HG02623 (cell line): ENCODE measurements at regions not wholly inside any gene's neighbourhood (a gene's known extent, or its start where the extent isn't known, plus 50 kb on each side); places are given as distances from the start of the nearest gene placed in this dataset.

Source experiments
- ATAC-seq: cut with Tn5 transposase; IDR thresholded peaks from one replicate; pipeline ENCODE4 v1.9.1; 2021; ENCODE audit warnings: moderate library complexity; ENCODE audit not compliant: unreplicated experiment

DNA sequence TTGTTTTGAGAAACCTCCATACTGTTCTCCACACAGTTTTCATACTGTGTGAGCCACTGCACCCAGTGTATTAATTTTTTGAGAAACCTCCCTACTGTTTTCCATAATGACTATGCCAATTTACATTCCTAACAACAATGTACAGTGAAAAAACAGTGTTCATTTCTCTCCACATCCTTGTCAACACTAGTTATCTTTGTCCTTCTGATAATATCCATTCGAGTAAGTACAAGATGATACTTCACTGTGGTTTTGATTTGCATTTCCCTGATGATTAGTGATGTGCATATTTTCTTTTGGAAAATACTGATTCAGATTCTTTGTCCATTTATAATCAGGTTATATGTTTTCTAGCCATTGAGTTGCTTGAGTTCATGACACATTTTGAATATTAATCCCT lies 462.0 kb downstream of the CDH11 start:
- no peak for ATAC-seq

DNA sequence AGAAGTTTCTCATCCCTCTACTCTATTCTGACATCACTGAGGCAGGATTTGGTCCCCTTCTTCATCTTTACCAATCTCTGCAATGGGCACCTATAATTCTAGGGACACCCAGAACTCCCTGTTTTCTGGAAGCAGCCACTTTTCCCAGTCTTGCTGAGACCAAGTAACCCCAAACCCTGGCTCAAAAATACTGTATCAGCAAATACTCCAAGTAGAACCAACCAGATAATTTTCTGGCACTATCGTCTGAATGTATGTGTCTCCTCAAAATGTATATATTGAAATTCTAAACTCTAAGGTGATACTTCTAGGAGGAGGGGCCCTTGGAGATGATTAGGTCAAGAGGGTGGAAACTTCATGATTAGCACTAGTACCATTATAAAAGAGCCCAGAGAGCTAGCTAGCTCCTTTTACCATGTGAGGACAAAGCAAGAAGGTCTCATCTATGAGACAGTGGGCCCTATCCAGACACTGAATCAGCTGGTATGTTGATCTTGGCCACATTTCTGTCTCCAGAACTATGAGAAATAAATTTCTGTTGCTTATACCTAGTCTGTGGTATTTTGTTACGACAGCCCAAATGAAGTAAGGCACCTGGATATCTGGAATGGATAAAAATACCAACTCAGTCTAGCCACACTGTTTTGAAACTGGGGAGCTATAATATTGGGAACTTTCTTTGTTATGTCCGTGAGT lies 464.4 kb downstream of the CDH11 start:
- ATAC-seq, result no peak

DNA sequence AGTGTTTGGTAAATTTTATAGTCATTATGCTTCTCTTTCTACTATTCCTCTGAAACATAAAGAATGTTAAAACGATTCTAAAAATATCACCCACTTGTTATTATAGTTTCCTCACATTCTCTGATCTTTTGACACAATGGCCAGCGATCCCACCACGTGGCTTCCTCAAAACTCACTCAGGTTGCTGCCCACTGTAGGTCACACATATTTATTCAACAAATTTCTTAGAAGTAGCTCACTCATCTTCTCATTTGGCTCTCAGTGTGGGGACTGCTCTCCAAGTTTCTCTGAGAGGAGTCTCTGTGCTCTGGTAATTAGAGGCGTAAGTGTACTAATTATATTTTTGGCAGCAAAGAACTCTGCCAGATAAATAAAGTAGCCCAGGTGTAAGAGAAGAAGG lies 465.4 kb downstream of the CDH11 start:
- ATAC-seq, result no peak

DNA sequence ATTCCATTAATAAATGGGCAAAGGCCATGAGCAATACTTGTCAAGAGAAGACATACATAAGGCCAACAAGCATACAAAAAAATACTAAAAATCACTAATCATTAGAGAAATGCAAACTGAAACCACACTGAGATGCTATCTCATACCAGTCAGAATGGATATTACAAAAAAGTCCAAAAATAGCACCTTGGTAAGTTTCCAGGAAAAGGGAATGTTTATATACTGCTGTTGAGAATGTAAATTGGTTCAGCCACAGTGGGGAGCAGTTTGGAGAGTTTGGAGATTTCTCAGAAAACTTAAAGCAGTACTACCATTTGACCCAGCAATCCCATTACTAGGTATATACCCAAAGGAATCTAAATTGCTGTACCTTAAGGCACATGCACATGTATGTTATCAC lies 467.7 kb downstream of the CDH11 start:
- ATAC-seq, result no peak

DNA sequence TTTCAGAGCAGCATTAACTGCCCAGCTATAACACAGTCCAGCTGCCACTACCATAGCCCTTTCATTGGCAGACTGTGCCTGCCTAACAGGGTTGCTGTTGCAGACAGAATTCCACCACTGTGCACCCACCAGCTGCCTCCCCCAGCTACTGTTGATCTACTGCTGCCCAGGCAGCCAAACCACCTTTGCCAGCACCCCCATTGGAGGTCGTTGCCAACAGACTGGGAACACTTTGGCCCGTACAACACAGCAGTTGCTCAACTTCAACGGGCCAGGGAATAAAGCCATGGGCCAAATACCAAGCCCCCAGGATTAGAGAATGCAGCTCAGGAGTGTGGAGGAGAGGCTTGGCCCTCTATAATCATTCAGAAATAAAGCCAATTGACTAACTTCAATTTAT lies 473.6 kb downstream of the CDH11 start:
- no peak for ATAC-seq

DNA sequence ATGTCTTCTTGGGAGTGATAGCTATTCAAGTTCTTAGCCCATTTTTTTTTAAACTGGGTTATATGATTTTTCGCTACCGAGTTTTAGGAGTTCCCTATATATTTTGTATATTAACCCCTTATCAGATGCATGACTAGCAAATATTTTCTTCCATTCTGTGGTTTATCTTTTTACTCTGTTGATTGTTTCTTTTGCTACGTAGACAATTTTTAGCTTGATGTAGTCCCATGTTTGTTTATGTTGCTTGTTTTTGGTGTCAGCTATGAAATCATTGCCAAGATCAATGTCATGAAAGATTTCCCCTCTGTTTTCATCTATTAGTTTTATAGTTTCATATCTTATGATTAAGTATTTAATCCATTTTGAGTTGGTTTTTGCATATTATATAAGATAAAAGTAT lies 480.5 kb downstream of the CDH11 start:
- ATAC-seq, result no peak

DNA sequence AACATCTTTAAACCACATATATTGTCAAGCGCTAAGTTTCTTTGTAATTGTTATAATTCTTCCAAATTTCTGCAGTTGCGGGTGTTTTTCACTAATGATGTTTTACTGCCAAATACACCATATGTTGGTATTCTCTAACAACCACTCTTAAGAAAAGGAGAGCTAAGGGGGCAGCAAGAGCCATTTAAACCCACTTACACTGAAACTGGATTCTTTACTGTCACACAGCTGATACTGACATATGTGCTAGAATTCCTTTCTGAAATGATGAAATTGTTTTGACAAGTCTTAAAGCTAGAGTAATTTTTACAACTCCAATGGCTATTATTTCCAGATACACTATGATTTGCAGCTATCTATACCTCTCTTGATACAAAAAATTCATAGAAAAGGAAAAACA lies 483.1 kb downstream of the CDH11 start:
- no peak for ATAC-seq

DNA sequence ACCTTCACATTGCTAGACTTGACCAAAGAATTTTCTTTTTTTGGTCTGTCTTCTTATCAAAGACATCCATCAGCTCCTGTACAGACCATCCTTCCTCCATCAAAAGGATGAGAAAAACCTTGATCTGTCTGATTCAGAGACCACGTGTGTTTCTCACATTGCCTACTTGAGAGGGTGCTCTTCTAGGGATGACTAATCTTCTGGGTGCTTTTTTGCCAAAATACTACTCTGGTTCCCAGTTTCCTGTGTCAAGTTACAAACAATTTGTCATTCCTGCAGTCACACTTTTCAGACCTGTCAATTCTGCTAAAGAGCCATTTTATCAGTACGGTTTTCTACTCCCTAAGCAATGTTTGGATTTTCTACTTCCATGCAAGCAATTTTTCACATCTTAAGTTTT lies 492.2 kb downstream of the CDH11 start:
- ATAC-seq, result no peak

DNA sequence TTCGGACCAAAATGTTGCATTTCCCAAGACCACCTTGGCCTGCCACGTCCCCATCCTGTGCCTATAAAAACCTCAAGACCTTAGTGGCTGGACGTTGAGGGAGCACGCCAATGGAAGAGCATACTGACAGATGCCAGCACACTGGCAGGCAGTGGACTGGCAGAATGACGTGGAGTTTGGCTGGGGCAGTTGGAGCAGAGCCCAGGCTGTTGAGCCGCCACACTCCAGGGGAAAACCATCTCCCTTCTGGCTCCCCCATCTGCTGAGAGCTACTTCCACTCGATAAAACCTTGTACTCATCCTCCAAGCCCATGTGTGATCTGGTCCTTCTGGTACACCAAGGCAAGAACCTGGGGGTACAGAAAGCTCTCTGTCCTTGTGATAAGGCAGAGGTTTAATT lies 494.1 kb downstream of the CDH11 start:
- ATAC-seq, result no peak

DNA sequence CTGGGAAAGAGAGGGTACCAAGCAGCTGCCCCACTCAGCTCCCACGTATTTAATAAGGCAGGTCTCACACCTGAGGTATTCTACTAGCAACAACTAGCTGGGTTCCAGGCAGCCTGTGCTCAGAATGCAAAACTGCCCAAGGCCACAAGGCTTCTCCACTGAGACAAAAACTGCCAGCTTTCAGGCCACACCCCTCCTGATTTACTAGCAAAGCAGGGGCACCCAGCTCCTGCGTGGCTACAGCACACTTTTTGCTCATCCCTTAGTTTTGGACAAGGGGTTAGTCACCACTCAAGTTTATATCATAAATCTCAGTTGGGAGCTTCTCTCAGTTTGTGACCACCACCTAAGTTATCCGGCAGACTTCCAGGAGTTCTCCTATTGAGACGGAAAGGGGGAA lies 494.6 kb downstream of the CDH11 start:
- no peak for ATAC-seq

DNA sequence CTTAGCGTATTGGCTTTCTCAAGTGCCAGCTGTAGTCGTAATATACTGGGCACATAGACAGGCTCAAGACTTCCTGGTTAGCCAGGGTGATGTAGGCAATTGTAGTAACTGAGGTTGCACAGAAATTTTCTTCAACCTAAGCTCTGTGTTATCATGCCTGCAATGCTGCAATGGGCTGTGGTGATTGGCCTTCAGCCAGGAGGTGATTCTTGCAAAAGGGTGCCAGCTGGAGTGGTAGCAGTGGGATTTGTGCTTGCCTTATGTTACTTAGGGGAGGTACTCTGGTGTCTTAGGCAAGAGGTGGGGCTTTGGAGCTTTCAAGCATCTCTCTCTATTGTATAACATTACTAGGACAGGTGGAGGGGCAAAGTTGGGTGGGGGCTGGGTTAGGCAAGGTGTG lies 495.1 kb downstream of the CDH11 start:
- ATAC-seq, result no peak

DNA sequence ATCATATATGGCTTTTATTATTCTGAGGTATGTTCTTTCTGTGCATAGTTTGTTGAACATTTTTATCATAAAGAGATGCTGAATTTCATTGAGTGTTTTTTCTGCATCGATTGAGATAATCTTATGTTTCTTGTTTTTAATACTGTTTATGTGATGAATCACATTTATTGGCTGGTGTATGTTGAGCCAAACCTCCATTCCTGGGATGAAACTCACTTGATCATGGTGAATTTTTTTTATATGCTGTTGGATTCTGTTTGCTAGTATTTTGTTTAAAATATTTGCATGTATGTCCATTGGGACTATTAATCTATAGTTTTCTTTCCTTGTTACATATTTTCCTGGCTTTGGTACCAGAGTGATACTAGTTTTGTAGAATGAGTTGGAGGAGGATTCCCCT lies 500.2 kb downstream of the CDH11 start:
- ATAC-seq, result no peak

DNA sequence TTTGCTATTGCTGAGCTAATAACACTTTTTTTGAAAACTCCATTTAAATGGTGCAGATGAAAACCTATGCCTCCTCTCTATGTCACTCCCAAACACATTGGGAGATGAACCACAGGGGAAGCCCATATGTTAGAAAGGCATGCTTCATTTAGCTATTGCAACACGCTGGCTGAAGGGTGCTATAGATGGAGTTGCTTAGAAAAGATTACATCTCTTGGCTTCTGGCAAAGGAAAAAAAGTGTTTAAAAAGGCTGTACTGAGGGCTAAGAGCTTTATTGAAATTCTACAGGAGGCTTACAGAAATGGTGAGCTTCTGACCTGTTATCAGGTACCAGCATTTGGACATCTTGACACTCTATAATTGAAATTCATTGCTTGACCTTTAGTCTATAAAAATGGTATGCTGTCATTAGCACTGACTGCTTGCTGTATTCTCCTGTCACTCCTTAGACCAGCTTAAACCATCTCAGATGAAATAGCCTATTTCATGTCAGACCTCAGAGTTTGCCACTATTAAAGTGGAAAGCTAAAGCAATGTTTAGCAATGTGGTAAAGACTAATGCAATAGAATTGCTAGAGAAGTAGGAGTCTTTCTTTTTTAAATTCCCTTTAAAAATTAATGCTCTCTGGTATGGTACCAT lies 503.9 kb downstream of the CDH11 start:
- ATAC-seq, result no peak

DNA sequence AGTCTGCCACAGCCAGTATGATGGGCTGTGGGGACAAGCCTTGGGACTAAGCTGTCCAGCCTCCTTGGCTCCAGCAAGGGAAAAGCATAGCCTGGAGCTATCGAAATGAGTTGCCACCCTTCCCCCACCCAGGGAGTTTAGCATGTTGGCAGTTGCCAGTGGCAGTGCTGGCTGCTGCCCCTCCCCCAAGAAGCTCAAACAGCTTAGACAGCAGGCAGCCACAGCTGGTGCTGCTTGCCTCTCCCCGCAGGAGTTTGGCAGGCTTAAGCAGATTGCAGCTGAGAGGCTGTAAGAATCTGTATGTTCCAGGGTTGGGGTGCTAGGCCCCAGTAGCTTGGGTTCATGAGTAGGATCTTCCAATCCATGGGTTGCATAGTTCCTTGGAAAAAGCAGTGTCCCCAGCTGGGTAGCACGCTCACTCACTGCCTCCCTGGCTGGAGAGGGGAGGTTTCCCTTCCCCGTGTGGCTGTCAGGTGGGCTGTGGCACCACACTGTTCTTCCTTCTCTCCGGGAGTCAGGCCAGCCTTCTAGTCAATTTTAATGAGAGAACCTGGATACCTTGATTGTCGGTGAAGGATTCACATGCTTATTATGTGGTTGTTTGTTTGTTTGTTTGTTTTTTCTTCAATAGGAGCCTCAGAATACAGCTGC lies 506.1 kb downstream of the CDH11 start:
- ATAC-seq, result no peak

DNA sequence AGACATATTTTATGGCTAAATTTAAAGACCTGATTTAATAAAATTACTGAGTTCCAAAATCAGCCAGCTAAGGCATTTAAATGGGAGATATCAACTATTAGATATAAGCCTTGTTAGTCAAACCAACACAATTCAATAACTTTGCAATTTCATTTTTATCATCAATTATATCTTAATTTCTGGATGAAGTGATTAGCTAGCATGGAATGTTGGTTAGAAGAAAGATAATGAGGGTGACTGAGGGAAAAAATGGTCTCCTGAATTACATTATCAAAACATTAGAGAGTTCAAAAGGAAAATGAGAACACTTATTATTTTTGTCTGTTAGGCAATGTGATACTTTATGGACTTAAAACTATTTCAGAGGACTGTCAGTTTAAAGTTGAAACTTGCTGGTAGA lies 525.7 kb downstream of the CDH11 start:
- ATAC-seq, result no peak

DNA sequence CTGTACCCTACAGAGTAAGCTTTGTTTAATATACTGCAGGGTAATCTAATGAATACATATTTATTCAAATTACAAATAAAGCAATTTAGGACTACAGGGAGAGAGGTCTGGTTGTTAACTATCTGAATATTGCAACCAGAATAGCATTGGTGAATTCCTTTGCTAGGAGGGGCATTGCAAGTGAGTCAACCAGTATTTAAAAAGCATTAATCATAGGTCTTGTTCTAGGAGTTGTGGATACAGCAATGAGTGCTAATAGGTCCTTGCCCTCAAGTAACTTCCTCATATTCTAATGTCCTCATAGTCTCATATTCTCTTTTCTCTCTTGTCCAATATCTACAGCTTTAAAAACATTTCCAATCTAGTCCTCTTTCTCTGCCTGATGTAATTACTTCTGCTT lies 531.4 kb downstream of the CDH11 start:
- ATAC-seq, result no peak

DNA sequence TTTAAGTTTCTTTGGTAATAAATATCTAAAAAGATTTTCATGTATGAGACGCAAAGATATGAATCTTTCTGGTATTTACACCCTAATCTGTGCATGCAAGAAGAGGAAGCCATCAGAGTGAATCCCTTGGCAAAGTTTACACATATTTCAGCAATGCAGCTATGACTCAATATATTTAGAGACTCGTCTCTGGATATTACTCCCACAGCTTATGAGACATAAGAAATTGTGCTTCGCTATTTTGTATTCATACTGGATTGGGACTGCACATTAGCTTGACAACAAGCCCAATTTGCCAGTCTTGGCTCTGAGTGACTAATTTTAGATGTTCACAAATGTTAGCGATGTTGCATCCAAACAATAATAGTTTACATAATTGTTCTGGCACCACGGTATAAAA lies 532.0 kb downstream of the CDH11 start:
- no peak for ATAC-seq

DNA sequence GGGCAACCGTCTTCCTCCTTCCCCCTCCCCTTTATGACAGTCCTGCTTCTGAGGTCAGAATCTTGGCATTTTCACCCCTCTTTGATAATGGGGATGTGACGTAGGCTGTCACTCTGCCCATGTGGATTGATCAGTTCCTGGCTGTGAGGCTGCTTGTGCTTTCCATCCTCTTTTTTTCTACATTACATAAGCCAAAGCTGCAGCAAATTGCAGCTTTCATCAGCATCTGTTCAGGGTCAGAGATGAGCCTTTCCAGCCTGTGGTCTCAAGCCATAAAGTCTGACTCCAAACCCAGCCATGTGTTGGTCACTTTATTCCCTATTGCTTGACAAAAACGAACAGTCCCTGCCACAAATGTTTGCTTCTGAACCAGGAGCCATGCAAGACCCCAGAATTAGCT lies 535.1 kb downstream of the CDH11 start:
- no peak for ATAC-seq

DNA sequence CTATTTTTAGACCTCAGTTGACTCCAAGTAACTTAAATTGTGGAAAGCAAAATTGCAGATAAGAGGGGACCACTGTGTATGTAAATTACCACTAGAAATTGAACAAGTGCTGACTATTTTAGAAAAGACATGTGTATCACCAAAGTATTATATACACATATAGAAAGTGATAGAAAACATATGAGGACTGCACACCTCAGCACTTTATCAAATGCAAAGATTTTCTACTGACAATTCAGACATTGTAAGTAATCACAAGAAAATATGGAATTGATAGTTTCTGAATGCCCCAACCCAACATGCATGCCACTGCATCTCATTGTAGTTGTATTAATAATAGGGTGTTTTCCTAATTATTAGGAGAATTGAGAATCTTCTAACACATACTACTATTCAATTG lies 536.5 kb downstream of the CDH11 start:
- ATAC-seq, result no peak

DNA sequence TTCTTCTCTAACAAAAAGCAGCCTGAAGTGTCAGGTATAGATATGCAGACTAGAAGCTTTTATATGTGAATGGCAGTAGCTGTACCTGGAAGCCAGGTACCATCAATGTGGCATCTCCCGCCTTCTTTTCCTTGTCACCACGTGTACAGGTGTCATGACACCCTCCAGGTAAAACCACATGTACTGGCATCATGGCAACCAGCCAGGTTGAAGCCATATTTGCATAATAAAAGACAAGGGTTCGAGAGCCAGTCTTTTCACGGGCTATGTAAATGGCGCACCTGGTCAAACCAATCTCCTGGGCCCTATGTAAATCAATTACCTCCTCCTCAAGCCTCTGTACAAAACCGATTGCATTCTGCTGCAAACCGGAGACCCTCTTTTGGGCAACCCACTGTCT lies 541.3 kb downstream of the CDH11 start:
- ATAC-seq, result no peak

DNA sequence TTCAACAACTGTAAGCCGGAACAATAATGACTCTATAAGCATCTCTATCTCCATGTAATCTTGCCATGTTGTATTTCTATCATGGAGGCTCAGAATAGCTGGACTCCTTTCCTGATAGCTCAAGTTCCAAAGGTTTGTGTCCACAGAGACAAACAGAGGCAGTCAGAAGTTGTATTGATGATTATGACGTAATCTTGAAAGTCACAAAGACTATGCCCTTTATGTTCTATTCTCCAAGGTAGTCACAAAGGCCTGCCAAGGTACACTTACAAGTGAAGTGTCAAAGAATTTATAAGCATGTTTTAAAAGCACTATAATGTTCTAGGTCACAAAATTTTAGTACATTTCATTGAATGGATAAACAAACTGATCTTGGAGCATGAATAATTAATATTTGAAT lies 542.2 kb downstream of the CDH11 start:
- ATAC-seq, result no peak

DNA sequence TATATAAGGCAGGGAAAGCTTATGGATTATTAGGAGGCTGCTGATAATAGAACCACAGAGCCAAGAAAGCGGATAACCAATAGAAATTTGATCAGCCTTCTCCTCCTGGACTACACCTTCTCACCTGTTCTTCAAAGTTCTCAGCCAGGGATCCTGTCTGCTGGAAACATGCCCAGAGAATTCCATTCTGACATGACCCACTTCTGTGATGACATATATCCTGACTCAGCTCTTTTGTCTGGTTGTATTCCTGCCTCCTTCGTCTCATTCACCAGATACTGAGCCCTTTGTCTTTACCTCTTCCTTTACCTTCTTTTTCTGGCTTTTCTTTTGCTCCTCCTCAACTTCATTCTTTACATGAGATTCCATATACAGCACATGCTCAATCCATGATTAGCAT lies 576.1 kb downstream of the CDH11 start:
- no peak for ATAC-seq

DNA sequence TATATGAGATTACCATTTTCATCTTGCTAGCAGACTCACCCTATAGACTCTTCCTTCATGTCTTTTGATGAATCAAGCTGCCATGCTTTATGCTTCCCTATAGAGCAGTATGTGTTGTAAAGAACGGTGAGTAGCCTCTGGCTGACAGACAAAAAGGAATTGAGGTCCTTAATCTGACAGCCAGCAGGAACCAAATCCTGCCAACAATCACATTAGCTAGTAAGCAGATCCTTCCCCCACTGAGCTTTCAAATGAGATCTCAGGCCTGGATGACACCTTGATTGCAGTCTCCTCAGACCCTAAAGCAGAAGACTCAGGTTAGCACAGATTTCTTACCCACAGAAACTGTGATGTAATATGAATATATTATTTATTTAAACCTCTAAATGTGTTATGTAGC lies 577.0 kb downstream of the CDH11 start:
- no peak for ATAC-seq
